WTC11 (cell line): ENCODE measurements at regions not wholly inside any gene's neighbourhood (a gene's known extent, or its start where the extent isn't known, plus 50 kb on each side); places are given as distances from the start of the nearest gene placed in this dataset.
"Not testable (repeated sequence)": the region's sequence is repeated elsewhere in the genome, so short reads cannot be mapped to it uniquely, and the experiment has no call there.

Source experiments
- ATAC-seq: fragments of 200-7000 bp; cut with Tn5 transposase; 2 replicates; pipeline ENCODE4 v1.10.0; 2021; ENCODE audit warnings: mild to moderate bottlenecking, moderate library complexity
- CTCF ChIA-PET: fragments of 300-600 bp; sonication (Branson Sonifier 250); formaldehyde crosslinking; loops from one replicate; lab custom pipeline; 2021; ENCODE audit warnings: antibody characterized with exemption; lab: Charles Lee
- POLR2A ChIA-PET: fragments of 350-600 bp; sonication (Branson Sonifier 250); formaldehyde crosslinking; loops from one replicate; lab custom pipeline; 2021; ENCODE audit warnings: antibody characterized with exemption; lab: Charles Lee
- DNase-seq: peaks from one replicate; pipeline ENCODE4 v3.0.0; 2021; ENCODE audit warnings: low spot score
- H3K27ac Mint-ChIP-seq: 2 replicates; pipeline ENCODE4 v1.8.0; 2021; ENCODE audit warnings: mixed read lengths
- H3K27me3 Mint-ChIP-seq: 2 replicates; pipeline ENCODE4 v1.8.0; 2021; ENCODE audit warnings: low read depth, mild to moderate bottlenecking, moderate library complexity, mixed read lengths
- H3K36me3 Mint-ChIP-seq: 2 replicates; pipeline ENCODE4 v1.8.0; 2021; ENCODE audit warnings: mixed read lengths
- H3K4me1 Mint-ChIP-seq: 2 replicates; pipeline ENCODE4 v1.8.0; 2022; ENCODE audit warnings: mixed read lengths
- H3K4me3 Mint-ChIP-seq: 2 replicates; pipeline ENCODE4 v1.8.0; 2021; ENCODE audit warnings: mild to moderate bottlenecking, moderate library complexity, mixed read lengths
- H3K9me3 Mint-ChIP-seq: 2 replicates; pipeline ENCODE4 v1.8.0; 2021; ENCODE audit warnings: mixed read lengths
- ARID4B ChIP-seq: sonication (generic); formaldehyde crosslinking; IDR thresholded peaks from 2 replicates; pipeline ENCODE4 v1.8.0; 2023; ENCODE audit warnings: missing genetic modification reagents, mild to moderate bottlenecking, borderline replicate concordance
- CBFB ChIP-seq: sonication (generic); formaldehyde crosslinking; IDR thresholded peaks from 2 replicates; pipeline ENCODE4 v1.8.1; 2022; ENCODE audit warnings: mild to moderate bottlenecking, low read depth, missing genetic modification reagents
- EMX1 ChIP-seq: fragments of 250-450 bp; sonication (Bioruptor Pico); IDR thresholded peaks from 2 replicates; pipeline ENCODE4 v1.8.0; 2021; ENCODE audit warnings: mild to moderate bottlenecking
- PRDM15 ChIP-seq: sonication (generic); formaldehyde crosslinking; IDR thresholded peaks from 2 replicates; pipeline ENCODE4 v1.8.0; 2022; ENCODE audit warnings: missing genetic modification reagents
- PREB ChIP-seq: sonication (generic); formaldehyde crosslinking; IDR thresholded peaks from 2 replicates; pipeline ENCODE4 v1.8.1; 2022; ENCODE audit warnings: mild to moderate bottlenecking, missing genetic modification reagents, moderate library complexity, borderline replicate concordance
- TEAD1 ChIP-seq: sonication (generic); formaldehyde crosslinking; IDR thresholded peaks from 2 replicates; pipeline ENCODE4 v1.8.0; 2022; ENCODE audit warnings: mild to moderate bottlenecking, missing genetic modification reagents
- ZNF317 ChIP-seq: sonication (generic); formaldehyde crosslinking; IDR thresholded peaks from 2 replicates; pipeline ENCODE4 v1.8.1; 2023; ENCODE audit warnings: low read depth, mild to moderate bottlenecking, moderate library complexity, missing genetic modification reagents, borderline replicate concordance
- ZNF671 ChIP-seq: fragments of 250-450 bp; sonication (Bioruptor Pico); IDR thresholded peaks from 2 replicates; pipeline ENCODE4 v1.8.0; 2021; ENCODE audit warnings: mild to moderate bottlenecking

- TF ChIP-seq ARID4B (CRISPR knock-in tag) (no peak), PRDM15 (CRISPR knock-in tag) (no peak), EMX1 (no peak)
Observed at GRCh38 chr13:81148822-81149221, 807.9 kb upstream of the SPRY2 start (continued).

GRCh38 chr13:81146576-81146975 is 805.6 kb upstream of the SPRY2 start:
- H3K4me3 Mint-ChIP-seq = not testable (repeated sequence)

GRCh38 chr13:81142306-81142999 is 801.5 kb upstream of the SPRY2 start:
- POLR2A ChIA-PET = no interaction called here
- Mint-ChIP-seq H3K27me3 (peaks cover 2% of the 10 kb centered on the region; the same call in 1 of the 2 replicates), H3K4me3 (no peak overlapping the region), H3K27ac (no peak overlapping the region), H3K9me3 (peaks cover 15% of the 10 kb centered on the region), H3K4me1 (peaks cover 65% of the 10 kb centered on the region)
- ATAC-seq = peak; percentile 61
- no peak for DNase-seq
- TF ChIP-seq ZNF671 (CRISPR knock-in tag) = no peak
- TF ChIP-seq PREB (CRISPR knock-in tag) = no peak
- no peak for TF ChIP-seq CBFB (CRISPR knock-in tag)
- TF ChIP-seq, all 79 proteins: peak for 0
- CTCF ChIA-PET = no interaction called here
- H3K36me3 Mint-ChIP-seq = peaks cover 12% of the 10 kb centered on the region

More at GRCh38 chr13:81146576-81146975, 805.6 kb upstream of the SPRY2 start:
- CTCF ChIA-PET, POLR2A ChIA-PET, H3K27me3 Mint-ChIP-seq, ATAC-seq, DNase-seq, H3K27ac Mint-ChIP-seq: not testable (repeated sequence)
- H3K9me3 Mint-ChIP-seq = peaks cover 17% of the 10 kb centered on the region
- peaks cover 14% of the 10 kb centered on the region for H3K36me3 Mint-ChIP-seq
- peaks cover 26% of the 10 kb centered on the region for H3K4me1 Mint-ChIP-seq

GRCh38 chr13:81140675-81141074 is 799.7 kb upstream of the SPRY2 start:
- no peak for TF ChIP-seq ZNF317 (CRISPR knock-in tag)
- peak; percentile 66; the same call in 1 of the 2 replicates for TF ChIP-seq TEAD1
- CTCF ChIA-PET = no interaction called here
- H3K27ac Mint-ChIP-seq = peak overlapping the region; percentile 94
- no peaks in the 10 kb centered on the region for H3K36me3 Mint-ChIP-seq
- POLR2A ChIA-PET = no interaction called here
- peaks cover 2% of the 10 kb centered on the region; the same call in 1 of the 2 replicates for H3K27me3 Mint-ChIP-seq
- H3K9me3 Mint-ChIP-seq = no peaks in the 10 kb centered on the region
- no peak for DNase-seq
- H3K4me1 Mint-ChIP-seq = peaks cover 66% of the 10 kb centered on the region
- no peak overlapping the region; the same call in 1 of the 2 replicates for H3K4me3 Mint-ChIP-seq
- peak; percentile 54 for ATAC-seq
